ENCODE measurements at regions not wholly inside any gene's neighbourhood (a gene's known extent, or its start where the extent isn't known, plus 50 kb on each side); places are given as distances from the start of the nearest gene placed in this dataset.

DNA sequence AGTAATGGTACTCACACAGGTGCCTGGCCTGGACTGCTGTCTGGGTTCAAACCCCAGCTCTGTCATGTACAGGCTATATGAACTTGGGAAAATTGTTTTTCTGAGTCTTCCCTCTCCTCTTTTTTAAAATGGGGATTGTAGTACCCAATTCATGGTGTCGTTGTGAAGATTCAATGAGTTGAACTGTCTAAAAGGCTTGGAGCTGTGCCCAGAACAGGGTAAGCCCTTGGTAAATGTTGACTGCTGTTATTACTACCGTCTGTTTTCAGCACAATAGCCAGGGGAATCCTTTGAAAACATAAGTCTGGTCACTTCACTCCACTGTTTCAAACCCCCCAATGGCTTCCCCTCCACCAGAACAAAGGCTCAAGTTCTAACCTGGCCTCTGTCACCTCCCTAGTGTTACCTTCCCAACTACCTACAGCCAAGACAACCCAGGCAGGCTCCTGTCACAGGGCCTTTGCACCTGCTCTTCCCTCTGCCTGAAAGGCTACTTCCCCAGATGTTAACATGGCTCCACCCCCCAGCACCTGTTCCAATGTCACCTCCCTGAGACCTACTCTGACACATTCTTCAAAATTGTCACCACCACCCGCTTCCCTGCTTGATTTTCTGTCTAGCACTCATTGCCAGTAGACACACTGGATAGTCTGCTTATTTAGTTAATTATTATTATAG lies 152.8 kb downstream of the CHST1 start:
- no peak for TF ChIP-seq POLR2A (IDR thresholded peaks at IDR 0.05; ENCODE audit: low read depth, low read length)
- no peak for TF ChIP-seq POLR2AphosphoS5 (IDR thresholded peaks at IDR 0.05; ENCODE audit: low read depth, low read length)
- no peak for TF ChIP-seq TAF1 (IDR thresholded peaks at IDR 0.05; ENCODE audit: low read depth, low read length)
- TF ChIP-seq PAX5 (IDR thresholded peaks at IDR 0.05; ENCODE audit: insufficient read depth, low read length, severe bottlenecking) = no peak
- TF ChIP-seq SPI1 (IDR thresholded peaks at IDR 0.05; ENCODE audit: low read depth, low read length) = no peak
- no peak for TF ChIP-seq POU2F2 (IDR thresholded peaks at IDR 0.05; ENCODE audit: low read depth, low read length)
- DNase-seq (ENCODE audit: insufficient read length, low spot score) (no peak), FAIRE-seq (no peak)

DNA sequence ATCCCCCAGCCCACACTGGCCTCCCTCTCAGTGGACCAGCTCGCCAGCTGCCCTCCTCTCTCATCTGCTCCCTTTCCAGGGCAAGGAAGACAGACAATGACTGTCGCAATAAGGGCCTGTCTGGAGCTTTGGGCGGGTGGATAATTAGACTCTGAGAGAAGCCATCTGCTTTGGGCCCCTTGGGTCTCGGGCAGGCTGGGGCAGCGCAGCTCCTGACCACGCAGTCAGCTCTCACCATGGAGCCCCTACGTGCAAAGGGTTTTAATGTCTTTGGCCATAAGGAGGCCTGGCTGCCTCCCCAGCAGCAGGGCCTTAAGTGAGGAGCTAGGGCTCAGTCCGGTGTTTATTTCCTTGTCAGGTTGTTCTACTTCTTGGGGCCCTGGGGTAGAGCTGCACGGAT lies 153.9 kb downstream of the CHST1 start:
- no peak for DNase-seq (ENCODE audit: insufficient read length, low spot score)
- TF ChIP-seq POLR2A (IDR thresholded peaks at IDR 0.05; ENCODE audit: low read depth, low read length) (no peak), SPI1 (IDR thresholded peaks at IDR 0.05; ENCODE audit: low read depth, low read length) (no peak), PAX5 (IDR thresholded peaks at IDR 0.05; ENCODE audit: insufficient read depth, low read length, severe bottlenecking) (no peak), POLR2AphosphoS5 (IDR thresholded peaks at IDR 0.05; ENCODE audit: low read depth, low read length) (no peak), POU2F2 (IDR thresholded peaks at IDR 0.05; ENCODE audit: low read depth, low read length) (no peak), TAF1 (IDR thresholded peaks at IDR 0.05; ENCODE audit: low read depth, low read length) (no peak)
- no peak for FAIRE-seq

DNA sequence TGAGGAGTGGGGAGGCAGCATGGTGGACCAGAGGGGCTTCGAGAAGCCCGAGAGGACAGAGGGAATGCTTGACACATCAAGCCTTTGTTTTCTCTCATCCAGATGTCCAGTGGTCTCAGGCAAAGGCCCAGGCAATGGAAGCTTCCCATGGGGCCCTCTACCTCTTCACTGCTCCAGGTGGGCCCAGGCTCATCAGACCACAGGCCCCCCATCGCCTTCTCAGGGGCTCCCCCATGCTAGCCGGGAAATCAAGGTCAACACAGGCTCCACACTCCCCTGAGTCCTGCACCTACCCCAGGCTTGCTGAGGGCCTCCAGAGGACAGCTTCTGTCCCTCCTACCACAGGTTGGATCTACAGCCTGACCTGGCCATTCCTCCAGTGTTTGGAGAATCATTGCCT lies 157.5 kb downstream of the CHST1 start:
- FAIRE-seq = no peak
- TF ChIP-seq SPI1 (IDR thresholded peaks at IDR 0.05; ENCODE audit: low read depth, low read length) = no peak
- TF ChIP-seq POU2F2 (IDR thresholded peaks at IDR 0.05; ENCODE audit: low read depth, low read length) = no peak
- TF ChIP-seq TAF1 (IDR thresholded peaks at IDR 0.05; ENCODE audit: low read depth, low read length) = no peak
- no peak for TF ChIP-seq PAX5 (IDR thresholded peaks at IDR 0.05; ENCODE audit: insufficient read depth, low read length, severe bottlenecking)
- no peak for TF ChIP-seq POLR2AphosphoS5 (IDR thresholded peaks at IDR 0.05; ENCODE audit: low read depth, low read length)
- TF ChIP-seq POLR2A (IDR thresholded peaks at IDR 0.05; ENCODE audit: low read depth, low read length) = no peak
- no peak for DNase-seq (ENCODE audit: insufficient read length, low spot score)

DNA sequence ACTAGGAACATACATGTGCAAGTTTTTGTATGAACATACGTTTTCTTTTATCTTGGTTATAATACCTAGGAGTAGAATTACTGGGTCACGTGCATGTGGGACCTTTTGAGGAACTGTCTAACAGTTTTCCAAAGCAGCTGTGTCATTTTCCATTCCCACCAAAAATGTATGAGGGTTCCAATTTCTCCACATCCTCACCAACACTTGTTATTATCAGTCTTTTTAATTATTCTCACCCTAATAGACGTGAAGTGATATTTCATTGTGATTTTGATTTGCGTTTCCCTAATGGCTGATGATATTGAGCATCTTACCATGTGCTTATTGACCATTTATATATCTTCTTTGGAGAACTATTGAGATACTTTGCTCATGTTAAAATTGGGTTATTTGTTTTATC lies 162.1 kb downstream of the CHST1 start:
- TF ChIP-seq POU2F2 (IDR thresholded peaks at IDR 0.05; ENCODE audit: low read depth, low read length) = no peak
- TF ChIP-seq PAX5 (IDR thresholded peaks at IDR 0.05; ENCODE audit: insufficient read depth, low read length, severe bottlenecking) = no peak
- TF ChIP-seq SPI1 (IDR thresholded peaks at IDR 0.05; ENCODE audit: low read depth, low read length) = no peak
- TF ChIP-seq POLR2AphosphoS5 (IDR thresholded peaks at IDR 0.05; ENCODE audit: low read depth, low read length) = no peak
- TF ChIP-seq TAF1 (IDR thresholded peaks at IDR 0.05; ENCODE audit: low read depth, low read length) = no peak
- no peak for TF ChIP-seq POLR2A (IDR thresholded peaks at IDR 0.05; ENCODE audit: low read depth, low read length)

DNA sequence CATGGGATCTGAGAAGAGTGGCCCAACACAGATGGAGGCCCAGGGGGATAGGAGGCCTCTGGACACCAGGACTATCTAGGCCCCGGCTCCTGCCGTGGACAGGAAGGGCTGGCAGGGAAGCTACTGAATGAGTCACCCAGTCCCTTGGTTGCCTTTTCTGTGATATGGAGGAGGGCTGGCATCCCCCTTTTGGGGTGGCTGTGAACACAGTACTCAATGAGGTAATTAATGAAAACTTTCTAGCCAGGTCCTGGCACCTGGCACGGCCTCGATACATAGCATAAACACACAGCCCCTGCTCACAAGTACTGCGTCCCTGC lies 163.2 kb downstream of the CHST1 start:
- DNase-seq (ENCODE audit: insufficient read length, low spot score) (no peak), FAIRE-seq (no peak)
- TF ChIP-seq POLR2AphosphoS5 (IDR thresholded peaks at IDR 0.05; ENCODE audit: low read depth, low read length) (no peak), TAF1 (IDR thresholded peaks at IDR 0.05; ENCODE audit: low read depth, low read length) (no peak), POLR2A (IDR thresholded peaks at IDR 0.05; ENCODE audit: low read depth, low read length) (no peak), POU2F2 (IDR thresholded peaks at IDR 0.05; ENCODE audit: low read depth, low read length) (no peak), SPI1 (IDR thresholded peaks at IDR 0.05; ENCODE audit: low read depth, low read length) (no peak), PAX5 (IDR thresholded peaks at IDR 0.05; ENCODE audit: insufficient read depth, low read length, severe bottlenecking) (no peak)

More for the DNA sequence above, 162.1 kb downstream of the CHST1 start:
- no peak for FAIRE-seq
- no peak for DNase-seq (ENCODE audit: insufficient read length, low spot score)

DNA sequence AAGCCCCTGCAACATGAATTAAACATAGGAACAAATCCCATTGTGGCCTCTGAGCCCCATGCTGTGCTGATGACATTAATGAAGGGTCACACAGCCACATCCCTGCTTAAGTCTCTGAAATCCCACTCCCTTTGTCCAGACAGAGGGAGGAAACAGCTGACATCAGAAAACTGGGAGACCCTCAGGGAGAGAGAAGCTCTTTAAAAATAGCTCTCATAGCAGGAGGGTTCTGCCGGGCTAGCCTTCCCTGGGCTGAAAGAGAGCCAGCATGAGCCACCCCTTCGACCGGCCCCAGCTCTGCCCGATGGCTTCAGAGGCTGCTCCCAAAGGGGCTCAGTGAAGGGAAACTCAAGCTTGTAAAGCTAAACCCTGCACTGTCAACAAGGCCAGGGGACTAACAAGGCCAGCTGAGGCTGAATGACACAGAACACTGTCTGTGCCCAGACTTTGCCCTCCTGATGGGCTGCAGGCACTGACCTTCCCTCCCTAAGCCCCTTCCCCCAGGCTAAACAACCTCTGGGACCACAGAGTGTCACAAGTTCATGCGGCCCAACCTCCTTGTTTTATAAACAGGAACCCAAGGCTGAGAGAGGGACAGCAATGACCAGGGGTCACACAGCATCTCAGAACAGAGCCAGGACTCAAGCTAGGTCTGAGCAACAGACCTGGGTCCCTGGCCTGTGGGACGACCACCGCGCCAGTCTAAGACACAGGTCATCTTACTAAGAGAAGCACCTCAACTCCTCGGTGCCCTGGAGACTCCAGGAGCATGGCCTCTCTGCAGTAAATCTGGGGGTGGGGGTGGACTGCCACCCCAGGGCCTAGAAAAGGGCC lies 163.8 kb downstream of the CHST1 start:
- TF ChIP-seq POLR2AphosphoS5 (IDR thresholded peaks at IDR 0.05; ENCODE audit: low read depth, low read length) (no peak), TAF1 (IDR thresholded peaks at IDR 0.05; ENCODE audit: low read depth, low read length) (no peak), SPI1 (IDR thresholded peaks at IDR 0.05; ENCODE audit: low read depth, low read length) (no peak), PAX5 (IDR thresholded peaks at IDR 0.05; ENCODE audit: insufficient read depth, low read length, severe bottlenecking) (no peak), POLR2A (IDR thresholded peaks at IDR 0.05; ENCODE audit: low read depth, low read length) (no peak), POU2F2 (IDR thresholded peaks at IDR 0.05; ENCODE audit: low read depth, low read length) (no peak)
- DNase-seq (ENCODE audit: insufficient read length, low spot score) = no peak
- no peak for FAIRE-seq

DNA sequence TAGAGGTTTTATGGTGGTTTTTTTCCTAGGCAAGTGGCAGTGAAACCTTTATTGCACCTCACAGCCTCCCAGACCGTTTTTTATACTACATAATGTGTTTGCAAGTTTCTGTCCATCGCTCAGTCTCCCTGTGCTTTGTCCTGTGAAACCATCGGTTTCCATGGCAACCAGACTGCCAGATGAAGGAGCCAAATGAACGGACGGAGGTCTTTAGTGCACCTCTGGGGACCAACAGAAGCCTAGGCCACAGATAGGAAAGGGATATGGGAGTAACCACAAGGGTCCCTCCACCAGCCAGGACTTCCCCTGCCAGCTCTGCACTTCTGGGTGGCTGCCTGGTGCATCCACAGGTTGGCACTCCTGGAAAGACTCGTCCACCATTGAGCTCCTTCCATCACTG lies 165.0 kb downstream of the CHST1 start:
- FAIRE-seq (no peak), DNase-seq (ENCODE audit: insufficient read length, low spot score) (no peak)
- no peak for TF ChIP-seq POU2F2 (IDR thresholded peaks at IDR 0.05; ENCODE audit: low read depth, low read length)
- TF ChIP-seq SPI1 (IDR thresholded peaks at IDR 0.05; ENCODE audit: low read depth, low read length) = no peak
- TF ChIP-seq PAX5 (IDR thresholded peaks at IDR 0.05; ENCODE audit: insufficient read depth, low read length, severe bottlenecking) = no peak
- TF ChIP-seq TAF1 (IDR thresholded peaks at IDR 0.05; ENCODE audit: low read depth, low read length) = no peak
- no peak for TF ChIP-seq POLR2A (IDR thresholded peaks at IDR 0.05; ENCODE audit: low read depth, low read length)
- TF ChIP-seq POLR2AphosphoS5 (IDR thresholded peaks at IDR 0.05; ENCODE audit: low read depth, low read length) = no peak

DNA sequence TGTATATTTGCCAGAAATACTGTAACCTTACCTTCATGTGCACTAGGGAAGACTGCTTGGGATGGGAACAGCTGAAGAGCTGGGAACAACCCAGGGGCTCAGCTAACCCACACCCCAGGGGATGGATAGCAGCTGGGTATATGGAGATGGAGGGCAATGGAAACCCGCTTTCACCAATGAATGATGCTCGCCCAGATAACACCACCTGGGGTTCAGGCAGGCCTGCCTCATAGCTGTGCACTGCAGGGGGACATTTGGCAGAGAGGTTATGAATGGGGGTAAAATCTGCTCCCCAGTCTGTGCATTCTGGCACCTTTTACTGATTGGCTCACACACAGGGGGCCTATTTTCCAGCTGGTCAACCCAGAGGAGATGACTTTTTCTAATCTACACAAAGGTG lies 170.7 kb downstream of the CHST1 start:
- no peak for FAIRE-seq

DNA sequence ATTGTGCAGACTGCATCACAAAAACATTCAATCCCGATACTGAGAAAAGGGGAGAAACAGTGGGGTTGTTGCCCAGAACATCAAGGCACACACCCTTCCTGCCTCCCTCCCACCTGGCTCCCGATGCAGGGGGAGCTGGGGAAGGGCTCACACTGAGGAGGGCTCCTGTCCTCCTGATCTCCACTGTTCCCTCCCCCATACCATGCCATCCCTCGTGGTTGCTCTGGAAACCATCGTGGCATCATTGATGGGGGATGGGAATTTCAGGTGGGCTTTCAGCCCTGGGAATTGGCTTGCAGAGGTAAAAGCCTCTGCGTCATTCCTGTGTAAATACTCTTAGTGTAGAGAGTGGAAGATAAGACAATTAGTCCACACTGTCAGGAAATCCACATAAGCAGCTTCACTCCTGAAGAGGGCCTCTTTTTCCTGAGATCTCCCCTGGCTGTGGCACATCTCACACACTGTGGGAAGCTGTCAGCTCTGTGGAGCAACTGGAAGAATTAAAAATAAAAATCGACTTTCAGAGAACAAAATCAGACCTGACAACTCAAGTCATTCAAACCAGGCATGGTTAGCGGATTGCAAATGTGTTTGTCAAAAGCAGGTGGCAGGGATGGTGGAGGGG lies 176.0 kb downstream of the CHST1 start:
- no peak for TF ChIP-seq POLR2A (IDR thresholded peaks at IDR 0.05; ENCODE audit: low read depth, low read length)
- no peak for TF ChIP-seq POU2F2 (IDR thresholded peaks at IDR 0.05; ENCODE audit: low read depth, low read length)
- TF ChIP-seq PAX5 (IDR thresholded peaks at IDR 0.05; ENCODE audit: insufficient read depth, low read length, severe bottlenecking) = no peak
- no peak for TF ChIP-seq SPI1 (IDR thresholded peaks at IDR 0.05; ENCODE audit: low read depth, low read length)
- no peak for TF ChIP-seq TAF1 (IDR thresholded peaks at IDR 0.05; ENCODE audit: low read depth, low read length)
- TF ChIP-seq POLR2AphosphoS5 (IDR thresholded peaks at IDR 0.05; ENCODE audit: low read depth, low read length) = no peak
- FAIRE-seq (no peak), DNase-seq (ENCODE audit: insufficient read length, low spot score) (no peak)

More for the DNA sequence above, 170.7 kb downstream of the CHST1 start:
- TF ChIP-seq POU2F2 (IDR thresholded peaks at IDR 0.05; ENCODE audit: low read depth, low read length) = no peak
- TF ChIP-seq PAX5 (IDR thresholded peaks at IDR 0.05; ENCODE audit: insufficient read depth, low read length, severe bottlenecking) = no peak
- TF ChIP-seq POLR2AphosphoS5 (IDR thresholded peaks at IDR 0.05; ENCODE audit: low read depth, low read length) = no peak
- TF ChIP-seq TAF1 (IDR thresholded peaks at IDR 0.05; ENCODE audit: low read depth, low read length) = no peak
- no peak for TF ChIP-seq POLR2A (IDR thresholded peaks at IDR 0.05; ENCODE audit: low read depth, low read length)
- no peak for TF ChIP-seq SPI1 (IDR thresholded peaks at IDR 0.05; ENCODE audit: low read depth, low read length)
- no peak for DNase-seq (ENCODE audit: insufficient read length, low spot score)
